GM19239 (cell line): ENCODE measurements at regions not wholly inside any gene's neighbourhood (a gene's known extent, or its start where the extent isn't known, plus 50 kb on each side); places are given as distances from the start of the nearest gene placed in this dataset.

Experiments used
- DNase-seq: peaks from one replicate; pipeline ENCODE4 v3.0.0; 2011; ENCODE audit warnings: low spot score; ENCODE audit not compliant: insufficient read length
- FAIRE-seq: peaks from 2 replicates; lab custom pipeline; 2011; peaks lifted over from hg19 to GRCh38; lab: Jason Lieb, UNC

DNA sequence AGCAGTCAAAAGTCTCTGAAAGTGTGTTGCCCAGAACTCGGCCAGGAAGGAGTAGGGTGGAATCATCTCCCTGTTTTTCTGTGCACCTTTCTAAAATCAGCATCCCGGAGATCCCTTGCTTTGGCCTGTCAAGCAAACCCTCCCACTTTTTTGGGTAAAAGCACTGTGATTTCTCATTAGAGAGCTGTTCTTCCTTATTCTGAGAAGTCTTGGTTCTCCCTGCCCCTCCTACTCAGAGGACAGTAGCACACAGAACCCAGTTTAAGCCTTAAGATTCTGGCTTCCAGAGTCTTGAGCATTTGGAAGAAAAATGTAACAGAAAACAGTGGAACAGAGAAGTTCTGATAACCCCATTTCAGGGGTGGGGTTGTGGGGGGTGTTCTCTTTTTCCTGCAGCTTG lies 52.6 kb upstream of the KATNAL1 start:
- FAIRE-seq (no peak), DNase-seq (no peak)

DNA sequence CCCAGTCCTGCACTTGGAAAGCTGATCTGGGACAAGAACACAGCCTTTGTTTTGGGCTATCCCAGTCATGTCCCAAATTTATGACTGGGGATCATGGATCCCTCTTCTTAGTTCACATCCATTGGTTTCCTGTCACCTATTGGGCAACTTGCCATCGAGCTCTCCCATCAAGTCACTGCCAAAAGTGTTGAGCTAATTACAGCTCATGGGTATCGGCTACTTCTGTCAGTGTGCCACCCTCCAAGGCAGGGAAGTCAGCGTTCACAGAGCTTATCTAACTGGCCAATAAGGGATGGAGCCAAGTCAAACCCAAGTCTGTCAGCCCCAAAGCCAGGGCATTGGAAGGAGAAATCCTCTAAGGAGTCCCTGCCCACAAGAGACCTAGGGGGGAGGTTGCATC lies 53.2 kb upstream of the KATNAL1 start:
- DNase-seq (no peak), FAIRE-seq (no peak)

DNA sequence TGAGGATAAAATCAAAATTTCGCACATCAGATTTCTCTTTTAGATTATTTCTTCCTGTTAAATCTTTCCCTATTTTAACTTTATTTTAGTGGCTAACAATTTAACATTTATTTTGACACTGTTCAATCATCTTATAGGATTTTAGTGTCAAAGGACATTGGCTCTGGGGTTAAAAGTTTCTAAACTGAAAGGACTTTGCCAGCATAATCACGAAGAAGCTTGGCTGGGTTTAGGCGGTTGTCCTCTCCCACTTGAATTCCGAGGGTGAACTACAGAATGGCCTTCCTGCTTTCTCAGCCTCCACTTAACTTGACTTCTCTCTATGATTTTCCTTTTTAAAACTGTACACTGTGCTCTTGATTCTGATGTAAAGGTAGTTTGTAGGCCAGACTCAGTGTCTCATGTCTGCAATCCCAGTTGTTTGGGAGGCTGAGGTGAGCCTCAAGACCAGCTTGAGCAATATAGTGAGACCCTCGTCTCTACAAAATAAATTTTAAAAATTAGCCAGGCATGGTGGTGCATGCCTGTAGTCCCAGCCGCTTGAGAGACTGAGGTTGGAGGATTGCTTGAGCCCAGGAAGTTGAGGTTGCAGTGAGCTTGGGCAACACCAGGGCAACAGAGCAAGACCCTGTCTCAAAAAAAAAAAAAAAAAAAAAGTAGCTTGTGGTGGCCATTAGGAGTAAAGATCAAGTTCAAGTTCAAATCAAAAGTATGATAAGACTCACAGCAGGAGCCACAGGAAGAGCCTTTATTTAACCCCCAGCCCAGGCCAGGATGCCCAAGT lies 54.8 kb upstream of the KATNAL1 start:
- no peak for FAIRE-seq

DNA sequence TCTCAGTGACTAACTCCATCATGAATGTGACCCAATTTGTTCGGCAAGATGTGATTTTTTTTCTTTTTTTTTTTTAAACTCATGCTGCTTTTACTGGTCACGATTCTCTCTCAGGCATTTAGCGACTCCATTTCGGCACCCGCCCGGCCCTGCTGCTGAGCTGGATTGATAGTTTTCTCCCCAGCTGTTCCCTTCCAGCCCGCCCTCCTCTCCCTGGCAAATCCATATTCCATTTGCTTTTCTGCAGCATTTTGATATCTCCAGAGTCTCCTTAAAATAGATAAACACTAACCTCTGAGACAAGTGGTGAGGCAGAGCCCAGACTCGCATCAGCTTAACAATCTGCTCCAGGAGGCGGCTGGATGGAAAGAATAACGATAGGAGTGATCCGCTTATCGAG lies 55.5 kb upstream of the KATNAL1 start:
- FAIRE-seq (no peak), DNase-seq (no peak)

More for the DNA sequence above, 54.8 kb upstream of the KATNAL1 start:
- no peak for DNase-seq

DNA sequence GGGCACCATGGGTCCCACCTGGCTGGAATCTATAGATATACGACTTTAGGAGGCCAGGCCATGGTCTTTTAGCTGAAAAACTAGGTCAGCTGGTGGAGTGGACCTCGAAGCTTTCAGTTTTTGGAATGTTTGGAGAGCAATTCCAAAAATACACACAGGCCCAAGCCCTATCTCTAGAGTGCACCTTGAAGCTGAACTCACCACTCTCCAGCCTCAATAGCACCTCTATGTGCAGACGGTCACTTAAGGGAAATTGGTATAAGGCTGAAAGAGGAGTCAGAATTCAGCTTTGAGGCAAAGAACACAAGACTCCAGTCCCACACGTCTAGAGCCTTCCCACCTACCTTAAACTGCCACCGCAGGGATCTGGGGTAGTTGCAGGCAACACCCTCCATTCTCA lies 56.4 kb upstream of the KATNAL1 start:
- FAIRE-seq, result no peak

DNA sequence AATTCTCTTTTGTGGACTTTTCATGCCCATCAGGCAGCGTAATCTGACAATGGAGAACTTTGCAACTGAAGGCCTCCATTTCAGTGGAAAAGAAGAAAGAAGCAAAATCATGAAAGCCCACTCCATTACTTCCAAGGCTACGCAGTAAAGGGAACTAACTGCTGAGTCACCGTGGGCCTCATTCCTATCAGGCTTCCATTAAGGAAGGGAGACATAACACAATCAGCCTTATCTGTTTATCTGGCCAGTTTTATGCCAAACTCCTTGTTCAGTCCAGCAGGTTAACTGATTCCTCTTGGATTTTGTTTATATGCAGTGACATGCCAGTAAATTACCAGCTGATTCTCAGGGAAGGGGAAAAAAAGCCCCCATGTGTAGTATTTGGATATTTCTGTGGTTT lies 56.8 kb upstream of the KATNAL1 start:
- DNase-seq, result no peak
- no peak for FAIRE-seq

More for the DNA sequence above, 56.4 kb upstream of the KATNAL1 start:
- DNase-seq, result no peak

DNA sequence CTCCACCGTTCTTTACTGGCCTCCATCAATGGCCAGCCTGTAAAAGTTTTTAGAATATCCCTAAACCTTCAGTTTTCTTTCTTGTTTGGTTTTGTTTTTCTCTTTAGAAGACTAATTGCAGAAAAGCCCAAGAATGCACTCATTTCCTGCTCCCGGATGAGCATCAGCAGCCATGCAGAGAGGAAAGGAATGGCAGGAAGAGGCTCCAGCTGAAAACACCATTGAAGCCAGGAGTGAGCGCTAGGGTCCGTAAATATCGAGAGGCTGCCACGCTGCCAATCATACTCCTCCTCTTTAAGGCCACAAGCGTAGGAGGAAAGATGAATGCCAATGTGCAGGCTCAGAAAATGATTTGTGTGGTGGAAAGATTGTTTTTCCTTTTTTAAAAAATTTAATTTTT lies 57.4 kb upstream of the UBE2L5 start:
- FAIRE-seq (no peak), DNase-seq (no peak)

DNA sequence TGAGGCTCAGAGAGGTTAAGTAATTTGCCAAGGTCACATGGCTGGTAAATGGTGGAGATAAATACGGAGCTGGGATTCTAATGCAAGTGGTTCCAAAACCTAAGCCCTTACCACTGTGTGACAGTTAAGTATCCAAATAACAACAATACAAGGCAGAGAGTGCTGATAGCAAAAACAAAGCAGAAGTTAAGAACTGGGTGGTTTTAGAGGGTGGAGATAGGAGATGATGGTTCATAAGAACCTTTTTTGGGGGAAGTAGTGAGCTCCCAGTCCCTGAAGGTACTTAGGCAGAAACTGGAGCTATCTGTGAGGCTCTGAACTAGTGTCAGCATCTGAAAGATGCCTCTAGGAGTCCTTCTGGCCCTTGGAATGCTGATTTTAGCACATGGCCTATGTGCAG lies 56.2 kb upstream of the UBE2L5 start:
- DNase-seq, result no peak
- FAIRE-seq, result no peak

DNA sequence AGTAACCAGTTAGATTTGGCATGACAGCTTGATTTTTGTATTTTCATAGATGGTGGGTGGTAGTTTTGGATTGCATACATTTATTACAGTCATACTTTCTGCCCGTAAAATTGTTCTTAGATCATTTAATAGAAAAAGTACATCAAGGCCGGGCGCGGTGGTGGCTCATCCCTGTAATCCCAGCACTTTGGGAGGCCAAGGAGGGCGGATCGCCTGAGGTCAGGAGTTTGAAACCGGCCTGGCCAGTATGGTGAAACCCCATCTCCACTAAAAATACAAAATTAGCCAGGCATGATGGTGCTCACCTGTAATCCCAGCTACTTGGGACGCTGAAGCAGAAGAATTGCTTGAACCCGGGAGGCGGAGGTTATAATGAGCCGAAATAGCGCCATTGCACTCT lies 55.0 kb upstream of the UBE2L5 start:
- DNase-seq (no peak), FAIRE-seq (no peak)

DNA sequence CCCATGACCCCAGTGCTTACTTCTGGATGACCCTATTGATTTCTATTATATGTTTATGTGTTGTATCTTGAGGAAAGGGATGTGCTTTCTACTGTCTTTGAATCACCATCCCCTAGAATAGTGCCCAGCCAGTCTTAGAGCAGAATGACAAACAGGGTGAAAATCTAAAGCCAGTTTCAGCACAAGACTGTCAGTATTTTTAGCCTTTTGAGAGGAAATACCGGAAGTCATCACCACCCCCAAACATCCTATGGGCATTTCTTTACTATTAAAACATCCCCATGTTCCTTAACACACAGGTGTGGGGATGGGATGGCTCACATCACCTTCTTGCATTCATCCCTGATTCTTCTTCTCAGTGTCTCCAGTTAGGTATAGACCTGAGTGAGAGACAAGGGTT lies 52.1 kb upstream of the UBE2L5 start:
- DNase-seq, result no peak
- FAIRE-seq, result no peak

DNA sequence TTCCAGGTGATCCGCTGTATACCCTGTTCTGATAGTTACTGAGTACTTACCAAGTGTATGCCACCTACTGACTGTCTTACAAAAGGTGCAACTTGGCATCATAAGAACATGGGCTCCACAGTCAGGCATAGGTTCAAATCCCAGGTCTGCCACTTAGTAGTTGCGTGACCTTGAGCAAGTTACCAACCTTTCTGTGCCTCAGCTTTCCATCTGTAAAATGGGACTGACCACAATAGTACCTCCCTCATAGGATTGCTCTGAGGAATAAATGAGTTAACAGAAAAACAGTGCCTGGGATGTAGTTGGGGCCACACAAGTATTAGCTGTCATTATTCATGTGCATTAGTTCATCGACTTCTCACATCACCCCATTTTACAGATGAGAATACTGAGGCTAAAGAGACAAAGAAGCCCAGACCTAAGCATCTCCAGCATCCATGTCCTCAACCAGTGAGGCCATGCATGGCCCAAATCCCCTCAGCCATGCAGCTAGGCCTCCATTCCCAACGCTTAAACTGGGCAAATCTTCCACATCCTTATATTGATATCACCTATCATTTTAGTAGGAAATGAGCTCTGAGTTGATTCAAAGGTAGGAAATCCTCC lies 51.3 kb upstream of the UBE2L5 start:
- FAIRE-seq, result no peak
- no peak for DNase-seq

DNA sequence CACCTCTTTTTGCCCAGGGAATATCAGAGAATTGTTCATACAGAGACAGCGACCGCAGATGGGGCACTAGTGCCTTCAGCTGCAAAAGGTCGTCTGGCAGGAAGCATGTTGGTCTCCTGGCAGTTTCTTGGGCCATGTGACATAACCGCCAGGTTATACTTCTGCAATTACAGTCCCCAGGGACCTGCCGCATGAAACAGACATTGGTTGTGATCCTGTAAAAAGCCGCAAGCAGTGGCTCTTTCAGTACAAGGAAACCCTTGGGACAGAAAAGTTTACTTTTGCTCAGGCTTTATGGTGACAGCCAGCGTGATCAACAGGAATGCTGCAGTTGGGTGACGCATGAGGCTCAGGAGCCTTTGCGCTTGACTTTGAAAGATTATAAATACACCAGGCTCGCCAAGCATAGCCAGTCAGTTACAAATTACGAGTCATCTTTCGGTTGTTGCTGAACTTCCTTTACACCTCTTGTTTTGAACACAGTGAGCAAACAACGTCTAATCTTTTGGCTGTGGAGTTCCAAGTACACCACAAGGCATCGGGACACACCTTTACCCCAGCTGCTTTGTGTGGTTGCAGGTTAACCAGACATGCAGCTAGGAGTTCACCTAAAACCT lies 50.5 kb upstream of the UBE2L5 start:
- FAIRE-seq (peak; percentile 100), DNase-seq (peak; percentile 66)
